HG03280 (cell line): ENCODE measurements at regions not wholly inside any gene's neighbourhood (a gene's known extent, or its start where the extent isn't known, plus 50 kb on each side); places are given as distances from the start of the nearest gene placed in this dataset.

Source experiments
- ATAC-seq: cut with Tn5 transposase; IDR thresholded peaks from one replicate; pipeline ENCODE4 v1.9.1; 2021; ENCODE audit warnings: mild to moderate bottlenecking, moderate library complexity; ENCODE audit not compliant: unreplicated experiment

DNA sequence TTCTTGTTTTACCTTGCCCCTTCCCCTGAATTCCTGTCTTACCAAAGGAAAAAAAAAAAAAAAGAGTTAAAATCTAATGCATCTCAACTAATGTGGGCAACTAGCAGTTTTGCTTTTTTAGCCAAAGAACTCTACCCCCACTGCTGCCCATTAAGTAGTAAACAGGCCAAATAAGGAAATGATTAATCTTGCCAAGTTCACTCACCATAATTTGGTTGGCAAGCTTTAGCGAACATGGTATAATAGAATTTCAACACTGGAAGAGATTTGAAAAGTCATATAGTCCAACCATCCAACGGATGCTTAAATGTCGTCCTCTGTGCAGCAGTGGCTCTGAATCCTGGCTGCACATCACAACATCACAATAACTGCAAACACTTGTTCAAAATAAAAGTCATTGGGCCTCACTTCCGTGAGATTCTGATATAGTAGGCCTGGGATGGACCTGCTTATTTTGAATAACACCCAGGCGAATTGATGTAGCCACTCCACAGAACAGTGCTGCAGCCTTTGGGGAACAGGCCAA lies 142.0 kb upstream of the UBE2E1 start:
- no peak for ATAC-seq

DNA sequence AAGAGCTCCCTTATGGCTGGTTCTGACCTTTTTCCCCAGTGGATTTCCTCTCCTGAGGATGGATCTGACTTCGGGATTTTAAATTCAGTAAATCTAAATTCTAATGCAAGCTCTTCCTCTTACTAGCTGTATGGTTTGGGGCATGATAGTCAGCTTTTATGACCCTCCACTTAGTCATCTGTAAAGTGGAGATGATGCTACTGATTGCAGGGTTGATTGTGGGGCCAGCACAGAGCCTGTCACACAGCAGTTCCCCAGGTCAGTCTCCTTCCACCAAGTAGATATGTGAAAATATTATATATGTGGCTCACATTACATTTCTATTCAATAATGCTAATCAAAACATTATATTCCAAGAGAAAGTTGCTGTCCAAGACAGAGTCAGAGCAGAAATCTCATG lies 141.3 kb upstream of the UBE2E1 start:
- ATAC-seq: no peak

- ATAC-seq: no peak
Observed at GRCh38 chr3:23665741-23666140, 140.0 kb upstream of the UBE2E1 start.

DNA sequence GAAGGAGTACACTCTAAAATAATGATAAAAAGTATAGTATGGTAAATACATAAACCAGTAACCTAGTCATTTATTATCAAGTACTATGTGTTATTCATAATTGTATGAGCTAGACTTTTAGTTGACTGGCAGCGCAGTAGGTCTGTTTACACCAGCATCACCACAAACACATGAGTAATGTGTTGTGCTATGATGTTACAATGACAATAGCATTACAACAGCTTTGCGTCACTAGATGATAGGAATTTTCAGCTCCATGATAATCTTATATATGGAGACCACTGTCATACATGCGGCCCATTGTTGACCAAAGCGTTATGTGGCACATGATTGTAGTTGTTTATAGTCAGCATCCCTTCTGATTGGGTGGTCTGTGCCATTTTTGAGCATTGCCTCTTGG lies 138.9 kb upstream of the UBE2E1 start:
- no peak for ATAC-seq

- ATAC-seq: no peak
Observed at GRCh38 chr3:23667536-23668429, 138.0 kb upstream of the UBE2E1 start.

DNA sequence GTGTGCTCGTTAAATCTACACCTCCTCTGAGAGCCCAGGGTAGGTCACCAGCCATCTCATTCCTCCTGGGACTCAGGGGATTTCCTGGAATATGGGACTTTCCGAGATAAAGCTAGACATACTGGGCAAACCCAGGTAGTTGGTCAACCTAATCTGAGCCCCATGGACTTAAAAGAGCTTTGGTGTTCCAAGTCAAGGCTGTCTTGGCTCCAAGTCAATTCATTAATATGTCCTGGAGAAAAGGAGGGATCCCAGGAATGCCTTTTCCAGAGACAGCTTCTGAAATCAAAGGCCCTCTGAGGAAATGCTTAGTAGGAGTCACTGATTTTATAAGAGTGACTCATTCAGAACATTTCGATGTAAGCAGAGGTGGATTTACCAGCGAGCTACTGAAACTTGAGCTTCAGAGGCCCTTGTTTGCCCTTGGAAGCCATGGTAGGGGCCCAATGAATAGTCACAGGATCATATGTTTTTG lies 137.3 kb upstream of the UBE2E1 start:
- ATAC-seq: no peak

DNA sequence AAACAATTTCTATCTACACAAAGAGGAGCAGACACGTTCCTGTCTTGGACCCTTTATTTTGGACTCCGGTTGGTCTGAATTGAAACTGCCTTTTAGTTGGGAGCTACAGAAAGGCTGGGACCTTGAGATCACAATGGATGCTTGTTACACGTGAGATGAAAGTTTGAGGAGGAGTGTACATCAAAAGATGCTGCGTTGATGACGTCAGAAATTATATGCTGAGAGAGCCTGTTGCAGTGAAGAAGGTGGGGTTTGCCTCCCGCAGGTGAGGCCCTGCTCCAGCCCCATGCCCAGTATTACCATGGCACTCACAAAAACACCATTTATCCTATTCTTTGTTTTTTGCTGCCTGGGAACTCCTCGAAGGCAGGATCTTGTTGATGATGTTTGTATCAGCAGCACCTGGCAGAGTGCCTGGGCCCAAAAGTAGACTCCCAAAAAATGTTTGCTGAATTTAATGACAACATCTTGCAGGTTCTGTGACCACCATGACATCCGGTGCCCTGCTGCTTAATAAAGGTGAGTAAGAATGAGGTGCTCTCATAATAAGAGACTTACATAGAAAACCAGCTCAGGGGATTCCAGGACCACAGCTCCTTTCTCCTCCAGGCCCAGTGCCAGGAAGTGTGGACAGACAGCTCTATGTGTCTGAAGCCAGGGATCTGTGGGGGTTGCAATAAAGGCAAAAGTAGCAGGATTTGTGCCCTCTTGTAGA lies 136.1 kb upstream of the UBE2E1 start:
- ATAC-seq: no peak

- ATAC-seq: no peak
Observed at GRCh38 chr3:23671851-23672589, 133.7 kb upstream of the UBE2E1 start.

DNA sequence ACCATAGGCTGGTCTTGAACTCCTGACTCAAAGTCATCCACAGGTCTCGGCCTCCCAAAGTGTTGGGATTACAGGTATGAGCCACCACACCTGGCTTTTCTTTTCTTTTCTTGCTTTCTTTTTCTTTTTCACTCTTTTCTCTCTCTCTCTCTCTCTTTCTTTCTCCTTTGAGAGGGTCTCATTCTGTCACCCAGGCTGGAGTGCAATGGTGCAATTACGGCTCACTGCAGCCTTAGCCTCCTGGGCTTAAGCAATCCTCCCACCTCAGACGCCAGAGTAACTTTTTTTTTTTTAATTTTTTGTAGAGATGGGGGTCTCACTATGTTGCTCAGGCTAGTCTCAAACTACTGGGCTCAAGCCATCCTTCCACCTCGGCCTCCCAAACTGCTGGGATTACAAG lies 133.1 kb upstream of the UBE2E1 start:
- ATAC-seq: no peak

GRCh38 chr3:23675010-23675409 lies 130.7 kb upstream of the UBE2E1 start:
- ATAC-seq: no peak

- no peak for ATAC-seq
Observed at GRCh38 chr3:23676093-23676492, 129.7 kb upstream of the UBE2E1 start.

DNA sequence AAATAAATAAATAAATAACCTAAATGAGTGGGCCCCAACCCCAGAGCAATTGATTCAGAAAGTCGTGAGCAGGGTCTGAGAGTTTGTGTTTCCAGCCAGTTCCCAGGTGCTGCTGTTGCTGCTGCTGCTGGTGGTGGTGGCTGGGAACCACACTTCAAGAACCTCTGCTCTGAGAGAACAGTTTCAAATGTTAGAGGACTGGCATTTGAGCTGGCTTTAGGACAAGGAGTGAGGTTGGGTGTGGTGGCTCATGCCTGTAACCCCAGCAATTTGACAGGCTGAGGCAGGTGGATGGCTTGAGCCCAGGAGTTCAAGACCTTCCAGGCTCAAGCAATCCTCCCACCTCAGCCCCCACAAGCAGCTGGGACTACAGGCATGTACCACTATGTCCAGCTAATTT lies 123.1 kb upstream of the UBE2E1 start:
- no peak for ATAC-seq

- no peak for ATAC-seq
Observed at GRCh38 chr3:23685541-23686258, 120.1 kb upstream of the UBE2E1 start.

GRCh38 chr3:23686519-23686918 lies 119.2 kb upstream of the UBE2E1 start:
- no peak for ATAC-seq

DNA sequence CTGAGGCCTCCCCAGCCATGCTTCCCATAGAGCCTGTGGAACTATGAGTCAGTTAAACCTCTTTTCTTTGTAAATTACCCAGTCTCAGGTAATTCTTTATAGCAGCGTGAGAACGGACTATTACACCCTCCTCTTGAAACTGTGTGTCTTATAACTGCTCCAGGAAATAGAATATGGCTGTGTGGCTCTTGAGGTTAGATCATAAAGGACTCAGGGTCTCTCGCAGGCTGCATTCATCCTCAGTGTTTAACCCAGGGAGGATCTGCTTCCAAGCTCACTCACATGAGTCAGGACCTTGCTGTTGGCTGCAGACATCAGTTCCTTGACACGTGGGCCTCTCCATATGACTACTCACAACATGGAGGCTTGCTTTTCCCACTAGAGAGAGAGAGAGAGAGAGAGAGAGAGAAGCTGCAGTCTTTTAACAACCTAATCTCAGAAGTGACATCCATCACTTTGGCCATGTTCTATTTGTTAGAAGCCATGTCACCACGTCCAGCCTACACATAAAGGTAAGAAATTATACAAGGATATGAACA lies 114.3 kb upstream of the UBE2E1 start:
- no peak for ATAC-seq

DNA sequence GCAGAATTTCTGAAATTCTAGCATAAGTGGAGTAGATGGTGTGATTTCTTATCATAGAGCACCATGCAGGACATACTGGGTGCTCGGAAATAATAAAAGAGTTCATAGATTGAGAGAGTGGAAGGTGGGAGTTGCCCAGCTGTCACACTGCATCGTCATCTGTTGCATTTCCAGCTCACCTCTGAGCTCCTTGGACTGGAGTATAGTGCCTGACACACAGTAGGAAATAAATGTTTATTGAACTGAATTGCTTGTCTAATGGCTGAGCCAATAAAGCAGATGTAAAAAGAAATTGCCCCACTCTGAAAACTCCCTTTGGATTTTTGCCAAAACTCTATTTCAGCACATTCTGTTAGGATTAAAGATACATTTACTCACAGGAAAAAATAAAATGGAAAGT lies 108.9 kb upstream of the UBE2E1 start:
- ATAC-seq: no peak

DNA sequence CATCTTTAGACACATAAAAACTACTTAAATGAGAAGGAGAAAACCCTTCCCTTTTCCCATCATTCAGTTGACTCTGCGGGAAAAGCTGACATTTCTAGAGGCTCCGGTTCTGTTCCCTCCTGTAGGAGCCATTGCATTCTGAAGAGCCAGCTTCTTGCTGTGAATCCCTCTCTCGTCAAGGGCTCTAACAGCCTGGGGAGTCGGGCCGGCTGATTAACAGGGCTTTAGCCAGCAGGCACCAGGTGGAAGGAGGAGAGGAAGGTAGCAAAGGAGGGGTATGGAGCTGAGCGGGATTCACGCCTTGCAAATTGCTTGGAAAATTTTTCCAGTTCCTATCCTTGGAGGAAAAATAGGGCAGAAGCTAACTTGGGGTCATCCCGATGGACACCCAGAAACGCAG lies 108.3 kb upstream of the UBE2E1 start:
- no peak for ATAC-seq

- ATAC-seq: peak; percentile 58
Observed at GRCh38 chr3:23698652-23699313, 107.0 kb upstream of the UBE2E1 start.

GRCh38 chr3:23700616-23701015 lies 105.1 kb upstream of the UBE2E1 start:
- no peak for ATAC-seq
